NCI-H1694 treated with DMSO at 0.1 percent for 48 hours (cell line): ENCODE measurements at regions not wholly inside any gene's neighbourhood (a gene's known extent, or its start where the extent isn't known, plus 50 kb on each side); places are given as distances from the start of the nearest gene placed in this dataset.

Experiments used
- DNase-seq: peaks from one replicate; lab custom pipeline; 2025; lab: John Stamatoyannopoulos, UW

GRCh38 chr14:97866664-97867063 lies 1069.5 kb downstream of the VRK1 start:
- DNase-seq, result no peak

GRCh38 chr14:97873291-97873690 lies 1076.1 kb downstream of the VRK1 start:
- no peak for DNase-seq

- DNase-seq, result no peak
These were observed 1077.2 kb downstream of the VRK1 start for GRCh38 chr14:97874394-97874793.

GRCh38 chr14:97878206-97878605 lies 1081.0 kb downstream of the VRK1 start:
- DNase-seq, result no peak

GRCh38 chr14:97878727-97879126 lies 1081.5 kb downstream of the VRK1 start:
- DNase-seq, result no peak

DNA sequence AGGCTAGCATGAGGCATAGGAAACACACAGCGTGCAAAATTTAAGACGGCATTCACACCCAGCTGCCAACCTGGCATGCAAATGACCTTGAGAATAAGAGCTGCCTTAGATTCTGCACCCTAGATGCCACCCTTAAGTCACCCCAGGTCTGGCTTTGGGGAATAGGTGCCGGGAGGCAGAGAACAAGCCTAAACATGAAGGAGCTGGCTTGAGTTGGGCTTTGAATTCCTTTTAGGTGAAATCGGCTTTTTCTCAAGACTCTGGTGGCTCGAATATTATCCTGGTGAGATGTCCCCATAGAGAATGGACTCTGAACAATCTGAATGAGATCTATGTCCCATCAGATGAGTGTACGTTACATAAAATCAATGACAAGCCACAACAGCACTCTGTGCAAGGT lies 1090.5 kb downstream of the VRK1 start:
- DNase-seq, result no peak

GRCh38 chr14:97888331-97888730 lies 1091.1 kb downstream of the VRK1 start:
- DNase-seq, result no peak

- no peak for DNase-seq
These were observed 1094.3 kb downstream of the VRK1 start for GRCh38 chr14:97891515-97891914.

DNA sequence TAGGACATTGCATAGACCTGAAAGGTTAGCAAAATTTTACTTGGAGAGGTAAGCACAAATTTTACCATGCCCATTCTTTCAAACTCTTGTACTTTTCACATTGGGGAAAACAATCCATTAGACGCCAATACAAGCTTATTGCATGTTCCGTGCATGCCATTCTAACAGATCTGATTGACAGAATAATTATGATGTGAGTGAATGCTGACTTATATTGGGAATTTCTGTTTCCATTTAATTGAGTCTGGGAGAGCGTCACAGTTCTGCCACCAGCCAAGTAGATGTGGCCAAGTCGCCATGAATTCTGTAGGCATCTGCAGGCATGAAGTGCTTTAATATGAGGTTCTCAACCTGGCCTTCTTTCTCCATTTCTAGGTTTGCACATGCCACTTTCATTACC lies 1097.4 kb downstream of the VRK1 start:
- no peak for DNase-seq

DNA sequence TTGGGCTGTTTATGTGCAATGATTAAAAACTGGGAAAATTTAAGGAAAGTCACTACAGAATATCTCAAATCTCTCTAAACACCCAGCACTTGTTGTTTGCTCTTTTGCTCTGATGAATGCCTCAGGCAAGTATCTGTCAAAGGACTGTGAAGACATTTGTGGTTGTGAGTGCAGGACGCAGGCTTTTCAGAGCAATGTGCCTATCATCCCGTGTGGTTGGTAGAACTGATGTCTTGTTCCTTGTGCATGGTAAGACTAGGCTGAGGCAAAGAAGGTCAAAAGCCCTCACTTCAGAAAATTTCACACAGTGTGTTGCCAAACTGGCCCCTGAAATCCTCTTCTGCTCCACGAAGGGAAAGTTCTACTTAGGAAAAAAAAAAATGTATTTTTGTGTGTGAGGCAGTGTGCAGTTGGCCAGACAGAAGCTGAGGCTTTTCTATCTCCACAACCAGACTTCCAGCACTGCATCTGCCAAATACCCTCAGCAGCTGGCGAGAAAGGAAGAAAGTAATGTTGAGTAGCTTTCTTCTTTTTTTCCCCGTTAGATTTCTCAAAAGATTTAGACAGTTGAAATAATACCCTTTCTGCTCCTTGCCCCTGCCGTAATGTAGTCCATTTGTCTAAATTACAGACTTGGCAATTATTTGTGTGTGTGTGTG lies 1103.1 kb downstream of the VRK1 start:
- DNase-seq, result no peak

GRCh38 chr14:97902630-97903029 lies 1105.4 kb downstream of the VRK1 start:
- DNase-seq, result no peak

- no peak for DNase-seq
These were observed 1106.6 kb downstream of the VRK1 start for GRCh38 chr14:97903821-97904220.

DNA sequence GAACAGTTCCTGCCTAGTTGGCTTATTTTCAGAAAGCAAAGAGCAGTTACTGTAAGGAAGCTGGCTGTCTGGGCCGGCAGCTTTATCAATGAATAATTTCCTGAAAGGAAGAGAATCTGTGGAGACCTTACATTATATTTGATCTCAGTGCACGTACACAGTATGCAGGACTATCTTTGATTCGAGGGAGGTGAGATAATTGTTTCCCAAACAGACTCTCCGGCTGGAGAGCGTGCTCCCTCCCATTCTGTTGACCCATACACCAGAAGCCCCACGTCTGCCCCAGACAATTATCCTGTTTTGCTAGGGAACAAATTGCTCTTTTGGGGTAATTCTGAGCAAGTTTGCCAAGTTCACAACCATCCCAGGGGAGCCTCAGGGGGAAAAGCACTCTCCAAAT lies 1115.0 kb downstream of the VRK1 start:
- DNase-seq, result no peak

- DNase-seq, result no peak
These were observed 1118.9 kb downstream of the VRK1 start for GRCh38 chr14:97916100-97916499.

GRCh38 chr14:97916669-97917568 lies 1119.7 kb downstream of the VRK1 start:
- DNase-seq, result no peak

DNA sequence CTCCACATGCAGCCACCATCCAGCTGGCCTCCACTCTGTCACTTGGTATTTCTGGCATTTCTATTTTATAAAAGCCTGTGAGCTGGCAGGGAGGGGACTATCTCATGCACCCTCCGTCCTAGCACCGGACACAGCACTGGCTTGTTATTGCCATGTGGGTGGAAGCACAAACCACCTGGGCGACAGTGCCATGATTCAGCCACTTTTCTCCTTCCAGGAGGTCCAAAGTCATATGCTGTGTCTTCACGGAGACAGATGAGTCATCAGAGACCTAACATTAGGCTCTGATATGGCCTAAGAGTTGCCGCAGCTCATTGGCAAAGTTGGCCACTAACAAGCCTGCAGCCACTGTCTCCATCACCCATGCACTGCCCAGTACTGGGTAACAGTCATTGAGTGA lies 1123.0 kb downstream of the VRK1 start:
- no peak for DNase-seq

GRCh38 chr14:97921296-97921695 lies 1124.1 kb downstream of the VRK1 start:
- no peak for DNase-seq

- no peak for DNase-seq
These were observed 1127.9 kb downstream of the VRK1 start for GRCh38 chr14:97924922-97925613.

- no peak for DNase-seq
These were observed 1133.0 kb downstream of the VRK1 start for GRCh38 chr14:97930166-97930565.

GRCh38 chr14:97931273-97931672 lies 1134.1 kb downstream of the VRK1 start:
- DNase-seq, result no peak

DNA sequence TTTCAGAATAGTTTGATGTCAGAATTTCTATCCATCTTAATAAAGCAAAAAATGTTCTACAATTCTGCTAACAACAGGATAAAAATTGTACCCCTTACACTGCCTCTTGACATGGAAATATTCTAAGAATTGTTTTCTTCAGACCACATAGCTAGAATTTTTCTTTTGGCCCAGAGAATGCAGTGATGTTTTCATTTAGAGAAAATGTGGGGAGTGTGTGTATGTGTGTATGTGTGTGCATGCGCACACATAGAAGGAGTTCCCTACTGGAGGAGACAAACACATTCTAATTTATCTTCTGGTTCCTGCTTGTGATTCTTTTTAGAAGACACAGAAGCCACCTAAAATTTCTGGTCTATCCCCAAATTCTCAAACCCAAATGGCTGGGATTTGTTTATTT lies 1145.7 kb downstream of the VRK1 start:
- no peak for DNase-seq

DNA sequence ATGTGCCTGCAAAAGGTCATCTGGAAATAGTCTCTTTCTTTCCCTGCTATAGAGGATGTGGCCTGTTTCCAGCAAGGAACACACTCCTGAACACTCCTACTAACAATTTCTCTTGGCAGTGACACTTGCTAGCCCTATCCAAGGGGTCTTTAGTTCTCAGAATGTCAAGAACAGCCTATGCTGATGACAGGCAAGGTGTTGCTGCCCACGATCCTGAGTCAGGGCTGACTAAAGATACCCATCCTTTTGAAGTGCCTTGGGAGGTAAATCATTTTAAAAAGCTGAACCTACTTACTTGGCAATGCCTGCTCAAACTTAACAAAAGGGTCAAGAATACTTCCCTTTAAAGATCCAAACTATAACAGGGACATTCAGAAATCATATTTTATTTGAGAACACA lies 1146.4 kb downstream of the VRK1 start:
- no peak for DNase-seq

GRCh38 chr14:97944380-97944779 lies 1147.2 kb downstream of the VRK1 start:
- DNase-seq, result no peak
